ENCODE measurements at regions not wholly inside any gene's neighbourhood (a gene's known extent, or its start where the extent isn't known, plus 50 kb on each side); places are given as distances from the start of the nearest gene placed in this dataset. TPM values are rescaled to one million over a fixed set of nuclear protein-coding genes. Genes with fewer than 3 reads are reported as not detected.

GRCh38 chr12:74985293-74985985 lies 224.2 kb downstream of the KCNC2 start:
- no peak for DNase-seq
- WGBS, 2 donors, result 90 to 93% methylated on average over 11 of the region's 11 CpGs
- ATAC-seq (ENCODE audit: insufficient read depth, low FRiP score), result no peak

GRCh38 chr12:74985986-74986319 lies 223.7 kb downstream of the KCNC2 start:
- H3K27me3 ChIP-seq (ENCODE audit: control insufficient read depth in 3 of 3, insufficient read depth in 3 of 3, low read length in 2 of 3), result no peaks in the 10 kb centered on the region
- no peaks in the 10 kb centered on the region for H3K36me3 ChIP-seq (ENCODE audit: control insufficient read depth in 4 of 4, insufficient read depth in 4 of 4, low read length in 4 of 4)
- 86 to 87% methylated on average over 5 of the region's 5 CpGs for WGBS, 2 donors
- H3K4me3 ChIP-seq, result no peak overlapping the region
- H3K27ac ChIP-seq (ENCODE audit: low read depth in 1 of 2, low read length in 1 of 2), result no peak overlapping the region
- DNase-seq (no peak), ATAC-seq (ENCODE audit: insufficient read depth, low FRiP score) (no peak)
- H3K4me1 ChIP-seq (ENCODE audit: control insufficient read depth in 5 of 5, insufficient read depth in 5 of 5, low read length in 5 of 5), result no peaks in the 10 kb centered on the region
- H3K9ac ChIP-seq (ENCODE audit: insufficient read depth in 1 of 2, low read length in 2 of 2), result no peak overlapping the region
- TF ChIP-seq, protein P1, sequence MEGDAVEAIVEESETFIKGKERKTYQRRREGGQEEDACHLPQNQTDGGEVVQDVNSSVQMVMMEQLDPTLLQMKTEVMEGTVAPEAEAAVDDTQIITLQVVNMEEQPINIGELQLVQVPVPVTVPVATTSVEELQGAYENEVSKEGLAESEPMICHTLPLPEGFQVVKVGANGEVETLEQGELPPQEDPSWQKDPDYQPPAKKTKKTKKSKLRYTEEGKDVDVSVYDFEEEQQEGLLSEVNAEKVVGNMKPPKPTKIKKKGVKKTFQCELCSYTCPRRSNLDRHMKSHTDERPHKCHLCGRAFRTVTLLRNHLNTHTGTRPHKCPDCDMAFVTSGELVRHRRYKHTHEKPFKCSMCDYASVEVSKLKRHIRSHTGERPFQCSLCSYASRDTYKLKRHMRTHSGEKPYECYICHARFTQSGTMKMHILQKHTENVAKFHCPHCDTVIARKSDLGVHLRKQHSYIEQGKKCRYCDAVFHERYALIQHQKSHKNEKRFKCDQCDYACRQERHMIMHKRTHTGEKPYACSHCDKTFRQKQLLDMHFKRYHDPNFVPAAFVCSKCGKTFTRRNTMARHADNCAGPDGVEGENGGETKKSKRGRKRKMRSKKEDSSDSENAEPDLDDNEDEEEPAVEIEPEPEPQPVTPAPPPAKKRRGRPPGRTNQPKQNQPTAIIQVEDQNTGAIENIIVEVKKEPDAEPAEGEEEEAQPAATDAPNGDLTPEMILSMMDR (IDR thresholded peaks at IDR 0.05; ENCODE audit: control extremely low read depth, extremely low read depth), result no peak
- H3K9me3 ChIP-seq (ENCODE audit: control insufficient read depth in 4 of 4, insufficient read depth in 3 of 4, low read length in 3 of 4), result peaks cover 0 to 4% (median 0%) of the 10 kb centered on the region in 4 donors

More at GRCh38 chr12:74985293-74985985, 224.2 kb downstream of the KCNC2 start:
- TF ChIP-seq, protein P1 (IDR thresholded peaks at IDR 0.05; ENCODE audit: control extremely low read depth, extremely low read depth), result no peak
- Histone ChIP-seq H3K4me3 (no peak overlapping the region), H3K9me3 (ENCODE audit: control insufficient read depth in 4 of 4, insufficient read depth in 3 of 4, low read length in 3 of 4) (peaks cover 0 to 4% (median 0%) of the 10 kb centered on the region in 4 donors), H3K4me1 (ENCODE audit: control insufficient read depth in 5 of 5, insufficient read depth in 5 of 5, low read length in 5 of 5) (no peaks in the 10 kb centered on the region), H3K27me3 (ENCODE audit: control insufficient read depth in 3 of 3, insufficient read depth in 3 of 3, low read length in 2 of 3) (no peaks in the 10 kb centered on the region), H3K27ac (ENCODE audit: low read depth in 1 of 2, low read length in 1 of 2) (no peak overlapping the region), H3K36me3 (ENCODE audit: control insufficient read depth in 4 of 4, insufficient read depth in 4 of 4, low read length in 4 of 4) (no peaks in the 10 kb centered on the region), H3K9ac (ENCODE audit: insufficient read depth in 1 of 2, low read length in 2 of 2) (no peak overlapping the region)

GRCh38 chr12:74988156-74988555 lies 221.5 kb downstream of the KCNC2 start:
- Histone ChIP-seq H3K4me3 (no peak overlapping the region), H3K4me1 (ENCODE audit: control insufficient read depth in 5 of 5, insufficient read depth in 5 of 5, low read length in 5 of 5) (no peaks in the 10 kb centered on the region), H3K9ac (ENCODE audit: insufficient read depth in 1 of 2, low read length in 2 of 2) (no peak overlapping the region), H3K36me3 (ENCODE audit: control insufficient read depth in 4 of 4, insufficient read depth in 4 of 4, low read length in 4 of 4) (no peaks in the 10 kb centered on the region), H3K9me3 (ENCODE audit: control insufficient read depth in 4 of 4, insufficient read depth in 3 of 4, low read length in 3 of 4) (peaks cover 0 to 4% (median 0%) of the 10 kb centered on the region in 4 donors), H3K27me3 (ENCODE audit: control insufficient read depth in 3 of 3, insufficient read depth in 3 of 3, low read length in 2 of 3) (no peaks in the 10 kb centered on the region), H3K27ac (ENCODE audit: low read depth in 1 of 2, low read length in 1 of 2) (no peak overlapping the region)
- TF ChIP-seq, protein P1 (IDR thresholded peaks at IDR 0.05; ENCODE audit: control extremely low read depth, extremely low read depth), result no peak
- DNase-seq (no peak), ATAC-seq (ENCODE audit: insufficient read depth, low FRiP score) (no peak)

Small RNA genes lying in the stretch of these regions (small RNA-seq; reads per million reads assigned to genes)
- gene AC123904.2 (ENCODE audit: low replicate concordance), result not detected

Data from lung (tissue), 12 donors.